HG03196 (cell line): ENCODE measurements at regions not wholly inside any gene's neighbourhood (a gene's known extent, or its start where the extent isn't known, plus 50 kb on each side); places are given as distances from the start of the nearest gene placed in this dataset.
"Not testable (repeated sequence)": the region's sequence is repeated elsewhere in the genome, so short reads cannot be mapped to it uniquely, and the experiment has no call there.

Experiments
- ATAC-seq: cut with Tn5 transposase; IDR thresholded peaks from one replicate; pipeline ENCODE4 v1.9.1; 2021; ENCODE audit not compliant: unreplicated experiment

- no peak for ATAC-seq
Observed at GRCh38 chr5:77910602-77911188, 134.6 kb upstream of the TBCA start.

GRCh38 chr5:77909237-77909636, 133.1 kb upstream of the TBCA start:
- no peak for ATAC-seq

- no peak for ATAC-seq
Observed at GRCh38 chr5:77908787-77909186, 132.6 kb upstream of the TBCA start.

- ATAC-seq: no peak
Observed at GRCh38 chr5:77907786-77908185, 131.6 kb upstream of the TBCA start.

GRCh38 chr5:77906806-77907205, 130.7 kb upstream of the TBCA start:
- ATAC-seq: no peak

GRCh38 chr5:77904362-77904761, 128.2 kb upstream of the TBCA start:
- no peak for ATAC-seq

GRCh38 chr5:77900691-77901090, 124.6 kb upstream of the TBCA start:
- no peak for ATAC-seq

GRCh38 chr5:77898385-77898784, 122.2 kb upstream of the TBCA start:
- no peak for ATAC-seq

GRCh38 chr5:77896338-77896737, 120.2 kb upstream of the TBCA start:
- no peak for ATAC-seq

- ATAC-seq: not testable (repeated sequence)
Observed at GRCh38 chr5:77894103-77894502, 118.0 kb upstream of the TBCA start.

- ATAC-seq: no peak
Observed at GRCh38 chr5:77893225-77893860, 117.2 kb upstream of the TBCA start.

- no peak for ATAC-seq
Observed at GRCh38 chr5:77892061-77893010, 116.2 kb upstream of the TBCA start.

- ATAC-seq: no peak
Observed at GRCh38 chr5:77885519-77885918, 109.4 kb upstream of the TBCA start.

- ATAC-seq: no peak
Observed at GRCh38 chr5:77882670-77883257, 106.6 kb upstream of the TBCA start.

- no peak for ATAC-seq
Observed at GRCh38 chr5:77881528-77881927, 105.4 kb upstream of the TBCA start.

- no peak for ATAC-seq
Observed at GRCh38 chr5:77877516-77878355, 101.6 kb upstream of the TBCA start.

GRCh38 chr5:77876862-77877502, 100.8 kb upstream of the TBCA start:
- no peak for ATAC-seq

GRCh38 chr5:77876316-77876715, 100.2 kb upstream of the TBCA start:
- ATAC-seq: no peak

GRCh38 chr5:77874691-77875090, 98.6 kb upstream of the TBCA start:
- no peak for ATAC-seq

- ATAC-seq: no peak
Observed at GRCh38 chr5:77873239-77873638, 97.1 kb upstream of the TBCA start.
